ENCODE measurements at regions not wholly inside any gene's neighbourhood (a gene's known extent, or its start where the extent isn't known, plus 50 kb on each side); places are given as distances from the start of the nearest gene placed in this dataset.

DNA sequence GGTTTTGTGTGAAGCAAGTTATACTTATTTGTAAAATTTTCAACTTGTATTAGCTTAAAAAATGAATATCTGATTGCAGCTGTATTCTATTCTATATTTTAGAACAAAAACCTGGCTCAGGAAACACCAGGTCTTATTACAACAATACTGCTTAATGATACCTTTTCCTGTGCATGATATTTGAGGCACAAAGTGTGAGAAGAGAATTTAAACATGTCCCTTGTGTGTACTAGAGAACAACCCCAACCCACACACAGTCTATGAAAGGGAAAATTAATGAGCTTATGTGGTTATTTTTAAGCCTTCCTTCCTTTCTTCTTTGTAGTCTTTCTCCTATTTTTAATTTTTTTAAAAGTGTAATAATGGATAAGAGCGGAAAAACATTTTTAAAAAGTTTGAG is 122.6 kb upstream of the MON1B start:
- Histone ChIP-seq H3K36me3 (no peaks in the 10 kb centered on the region), H3K27me3 (no peaks in the 10 kb centered on the region), H3K4me1 (peaks cover 0 to 7% (median 0%) of the 10 kb centered on the region in 3 donors), H3K9me3 (no peaks in the 10 kb centered on the region), H3K27ac (no peak overlapping the region), H3K4me3 (no peak overlapping the region)
- no peak for TF ChIP-seq POLR2A (IDR thresholded peaks at IDR 0.05)
- TF ChIP-seq, protein P1, sequence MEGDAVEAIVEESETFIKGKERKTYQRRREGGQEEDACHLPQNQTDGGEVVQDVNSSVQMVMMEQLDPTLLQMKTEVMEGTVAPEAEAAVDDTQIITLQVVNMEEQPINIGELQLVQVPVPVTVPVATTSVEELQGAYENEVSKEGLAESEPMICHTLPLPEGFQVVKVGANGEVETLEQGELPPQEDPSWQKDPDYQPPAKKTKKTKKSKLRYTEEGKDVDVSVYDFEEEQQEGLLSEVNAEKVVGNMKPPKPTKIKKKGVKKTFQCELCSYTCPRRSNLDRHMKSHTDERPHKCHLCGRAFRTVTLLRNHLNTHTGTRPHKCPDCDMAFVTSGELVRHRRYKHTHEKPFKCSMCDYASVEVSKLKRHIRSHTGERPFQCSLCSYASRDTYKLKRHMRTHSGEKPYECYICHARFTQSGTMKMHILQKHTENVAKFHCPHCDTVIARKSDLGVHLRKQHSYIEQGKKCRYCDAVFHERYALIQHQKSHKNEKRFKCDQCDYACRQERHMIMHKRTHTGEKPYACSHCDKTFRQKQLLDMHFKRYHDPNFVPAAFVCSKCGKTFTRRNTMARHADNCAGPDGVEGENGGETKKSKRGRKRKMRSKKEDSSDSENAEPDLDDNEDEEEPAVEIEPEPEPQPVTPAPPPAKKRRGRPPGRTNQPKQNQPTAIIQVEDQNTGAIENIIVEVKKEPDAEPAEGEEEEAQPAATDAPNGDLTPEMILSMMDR (IDR thresholded peaks at IDR 0.05): no peak
- DNase-seq: no peak
- intact Hi-C loops (cut with DNase I): no loop called here
- WGBS, 2 donors: 50 to 52% methylated on average over 1 of the region's 1 CpG

DNA sequence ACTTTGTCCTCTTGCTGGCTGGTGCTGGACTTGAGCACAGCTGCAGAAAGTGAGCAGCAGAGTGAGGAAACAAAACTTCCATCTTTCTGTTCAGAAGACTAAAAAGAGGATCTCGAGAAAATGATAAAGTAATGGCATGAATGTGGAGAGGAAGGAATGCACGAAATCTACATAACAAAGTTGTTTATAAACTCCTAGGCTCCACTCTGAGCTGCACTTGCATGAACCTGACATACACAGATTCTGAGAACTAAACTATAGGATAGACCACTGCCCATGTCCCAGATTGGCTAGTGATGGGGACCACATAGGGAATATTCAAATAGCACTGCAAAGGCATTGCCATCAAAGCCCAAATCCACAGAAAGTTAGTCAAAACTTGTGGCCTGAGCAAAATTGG is 121.1 kb upstream of the MON1B start:
- Histone ChIP-seq H3K27me3 (no peaks in the 10 kb centered on the region), H3K36me3 (no peaks in the 10 kb centered on the region), H3K9me3 (no peaks in the 10 kb centered on the region), H3K4me3 (no peak overlapping the region), H3K27ac (no peak overlapping the region), H3K4me1 (no peaks in the 10 kb centered on the region)
- WGBS, 2 donors: 43 to 48% methylated on average over 2 of the region's 2 CpGs
- no peak for DNase-seq
- intact Hi-C loops (cut with DNase I): no loop called here
- TF ChIP-seq POLR2A (IDR thresholded peaks at IDR 0.05): no peak
- TF ChIP-seq, protein P1 (IDR thresholded peaks at IDR 0.05): no peak

DNA sequence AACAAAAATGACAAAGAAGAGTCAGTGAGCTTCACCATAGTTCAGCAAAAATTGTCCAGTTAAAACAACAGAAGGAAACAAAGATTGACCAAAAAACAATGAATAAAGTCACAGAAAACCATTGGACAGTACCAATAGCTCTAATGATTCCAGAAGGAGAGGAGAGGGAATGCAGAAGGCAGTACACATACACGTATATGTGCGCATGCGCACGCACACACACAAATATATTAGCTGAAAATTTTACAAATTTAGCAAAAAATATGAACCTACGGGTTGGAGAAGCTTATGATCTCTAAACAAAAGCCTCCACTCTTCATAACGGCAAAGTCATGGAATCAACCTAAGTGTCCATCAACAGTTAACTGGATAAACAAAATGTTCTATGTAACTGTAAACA is 120.3 kb upstream of the MON1B start:
- H3K4me3 ChIP-seq: no peak overlapping the region
- H3K27ac ChIP-seq: no peak overlapping the region
- DNase-seq: no peak
- TF ChIP-seq, protein P1 (IDR thresholded peaks at IDR 0.05): no peak
- no peak for TF ChIP-seq POLR2A (IDR thresholded peaks at IDR 0.05)
- H3K9me3 ChIP-seq: no peaks in the 10 kb centered on the region
- H3K36me3 ChIP-seq: no peaks in the 10 kb centered on the region
- intact Hi-C loops (cut with DNase I): no loop called here
- H3K4me1 ChIP-seq: no peaks in the 10 kb centered on the region
- 86 to 91% methylated on average over 6 of the region's 6 CpGs for WGBS, 2 donors
- H3K27me3 ChIP-seq: no peaks in the 10 kb centered on the region

DNA sequence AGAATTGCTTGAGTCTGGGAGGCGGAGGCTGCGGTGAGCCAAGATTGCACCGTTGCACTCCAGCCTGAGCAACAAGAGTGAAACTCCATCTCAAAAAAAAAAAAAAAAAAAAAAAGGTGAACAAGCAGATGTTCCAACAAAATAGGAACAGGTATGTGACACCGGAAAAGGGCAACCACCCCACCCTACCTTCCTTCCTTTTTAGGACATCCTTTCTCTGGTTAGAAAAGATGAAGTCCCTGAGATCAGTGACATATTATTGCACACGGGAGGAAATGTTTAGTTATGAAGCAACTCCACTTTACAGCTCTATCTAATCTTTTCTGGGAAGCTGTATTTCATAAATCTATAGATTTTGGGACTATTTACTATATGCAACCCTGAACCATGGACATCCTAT is 114.2 kb upstream of the MON1B start:
- Histone ChIP-seq H3K9me3 (no peaks in the 10 kb centered on the region), H3K4me3 (no peak overlapping the region), H3K4me1 (no peaks in the 10 kb centered on the region), H3K27me3 (no peaks in the 10 kb centered on the region), H3K27ac (no peak overlapping the region), H3K36me3 (no peaks in the 10 kb centered on the region)
- no peak for DNase-seq
- no peak for TF ChIP-seq POLR2A (IDR thresholded peaks at IDR 0.05)
- TF ChIP-seq, protein P1 (IDR thresholded peaks at IDR 0.05): no peak
- intact Hi-C loops (cut with DNase I): no loop called here
- 78 to 82% methylated on average over 5 of the region's 5 CpGs for WGBS, 2 donors

DNA sequence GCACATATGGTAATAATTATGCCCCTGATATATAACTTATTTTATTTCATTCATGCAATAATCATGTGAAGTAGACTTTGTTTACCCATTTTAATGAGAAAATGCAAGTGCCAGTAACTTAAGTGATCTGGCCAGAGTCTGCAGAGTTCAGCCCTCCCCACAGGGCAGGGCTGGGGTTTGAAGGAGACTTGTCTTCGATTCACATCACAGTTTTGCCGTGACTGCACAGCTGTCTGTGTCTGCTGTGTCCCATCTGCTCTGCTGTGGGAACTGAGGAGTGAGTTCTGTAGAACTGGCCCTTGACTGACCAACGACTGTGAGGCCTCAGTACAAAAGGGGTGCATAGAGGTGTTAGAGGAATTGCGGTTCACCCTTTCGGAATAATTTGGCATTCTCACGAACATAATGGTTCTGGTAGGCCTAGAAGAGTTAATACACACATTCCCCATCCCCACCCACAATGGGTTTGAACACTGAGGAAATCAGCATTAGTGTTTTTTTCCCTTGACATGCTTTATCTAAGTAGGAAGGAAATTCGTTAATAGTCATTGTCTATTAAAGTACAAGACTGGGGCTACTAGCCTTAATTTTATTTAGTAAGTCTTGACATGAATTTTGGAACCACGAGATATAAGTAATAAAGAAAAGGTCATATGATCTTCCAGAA is 113.6 kb upstream of the MON1B start:
- TF ChIP-seq, protein P1 (IDR thresholded peaks at IDR 0.05): no peak
- TF ChIP-seq POLR2A (IDR thresholded peaks at IDR 0.05): no peak
- H3K4me3 ChIP-seq: no peak overlapping the region
- H3K27ac ChIP-seq: no peak overlapping the region
- no peaks in the 10 kb centered on the region for H3K4me1 ChIP-seq
- intact Hi-C loops (cut with DNase I): no loop called here
- WGBS, 2 donors: 50 to 56% methylated on average over 8 of the region's 8 CpGs
- no peaks in the 10 kb centered on the region for H3K36me3 ChIP-seq
- H3K27me3 ChIP-seq: no peaks in the 10 kb centered on the region
- DNase-seq: no peak
- H3K9me3 ChIP-seq: no peaks in the 10 kb centered on the region
